Kasumi-1 (cell line): ENCODE measurements at regions not wholly inside any gene's neighbourhood (a gene's known extent, or its start where the extent isn't known, plus 50 kb on each side); places are given as distances from the start of the nearest gene placed in this dataset.
A peak's percentile ranks its signal among the peaks of the same experiment; 100 is the strongest.

Experiments
- DNase-seq, 2 experiments: peaks; one replicate each; lab custom pipeline; 2025; lab: John Stamatoyannopoulos, UW

DNA sequence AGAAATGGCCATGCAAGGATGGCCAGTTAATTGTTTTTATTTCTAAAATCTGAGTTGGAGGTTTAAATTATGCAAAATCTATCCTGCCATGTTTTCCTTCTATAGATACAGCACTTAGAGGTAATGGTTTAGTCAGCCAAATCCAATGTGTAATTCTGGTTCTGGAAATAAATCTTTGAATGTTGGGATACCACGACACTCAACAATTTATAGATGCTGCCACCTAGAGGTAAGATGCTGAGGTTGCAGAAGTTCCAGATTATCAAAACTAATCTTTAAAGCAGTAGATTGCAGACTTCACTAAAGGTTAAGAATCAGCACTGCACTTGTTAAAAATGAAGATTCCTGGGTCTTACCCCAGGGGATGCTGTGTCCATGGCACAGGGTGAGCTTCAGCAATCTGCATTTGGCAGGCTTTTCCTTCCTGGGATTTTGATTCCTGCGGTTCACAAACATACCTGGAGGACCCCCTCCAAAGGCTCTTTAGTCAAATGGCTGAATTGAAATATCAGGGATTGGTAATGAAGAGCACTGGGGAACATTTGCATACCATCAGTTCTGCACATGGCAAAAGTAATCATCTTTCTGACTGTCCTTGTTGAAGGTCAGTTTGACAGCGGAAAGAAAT is 53.4 kb upstream of the ANO4 start:
- DNase-seq: peak; percentile 39 to 54

DNA sequence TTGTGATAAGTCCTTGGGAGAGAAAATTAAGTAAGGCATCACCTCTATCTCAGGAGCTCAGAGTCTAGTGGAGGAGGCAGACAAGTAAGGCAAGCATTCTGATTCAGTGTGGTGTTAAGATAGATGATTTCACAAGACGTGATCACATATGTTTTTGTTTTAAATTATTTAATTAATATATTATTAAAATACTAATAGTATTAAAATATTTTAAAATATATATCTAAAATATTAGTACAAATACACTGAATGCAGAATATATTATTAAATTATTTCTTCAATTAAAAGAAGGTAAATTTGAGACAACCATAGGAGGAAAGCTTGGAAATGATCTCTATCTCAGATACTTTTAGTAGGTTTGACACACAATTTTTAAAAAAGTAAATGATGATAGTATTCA is 51.5 kb upstream of the ANO4 start:
- DNase-seq: no peak
